HL-60 (cell line): ENCODE measurements at regions not wholly inside any gene's neighbourhood (a gene's known extent, or its start where the extent isn't known, plus 50 kb on each side); places are given as distances from the start of the nearest gene placed in this dataset.

Experiments used
- POLR2AphosphoS5 ChIP-seq: IDR thresholded peaks from 2 replicates; pipeline ENCODE4 v1.6.1; 2012; ENCODE audit warnings: low read depth
- REST ChIP-seq: IDR thresholded peaks from 2 replicates; pipeline ENCODE4 v1.6.1; 2012; ENCODE audit warnings: low read depth; ENCODE audit not compliant: insufficient replicate concordance
- TF ChIP-seq, protein P1 (sequence below): IDR thresholded peaks from one replicate; pipeline ENCODE4 v1.5.1; 2011; ENCODE audit warnings: low read length, control low read depth, inconsistent platforms; ENCODE audit not compliant: insufficient read depth

- TF ChIP-seq REST (no peak), POLR2AphosphoS5 (no peak)
- TF ChIP-seq, protein P1, sequence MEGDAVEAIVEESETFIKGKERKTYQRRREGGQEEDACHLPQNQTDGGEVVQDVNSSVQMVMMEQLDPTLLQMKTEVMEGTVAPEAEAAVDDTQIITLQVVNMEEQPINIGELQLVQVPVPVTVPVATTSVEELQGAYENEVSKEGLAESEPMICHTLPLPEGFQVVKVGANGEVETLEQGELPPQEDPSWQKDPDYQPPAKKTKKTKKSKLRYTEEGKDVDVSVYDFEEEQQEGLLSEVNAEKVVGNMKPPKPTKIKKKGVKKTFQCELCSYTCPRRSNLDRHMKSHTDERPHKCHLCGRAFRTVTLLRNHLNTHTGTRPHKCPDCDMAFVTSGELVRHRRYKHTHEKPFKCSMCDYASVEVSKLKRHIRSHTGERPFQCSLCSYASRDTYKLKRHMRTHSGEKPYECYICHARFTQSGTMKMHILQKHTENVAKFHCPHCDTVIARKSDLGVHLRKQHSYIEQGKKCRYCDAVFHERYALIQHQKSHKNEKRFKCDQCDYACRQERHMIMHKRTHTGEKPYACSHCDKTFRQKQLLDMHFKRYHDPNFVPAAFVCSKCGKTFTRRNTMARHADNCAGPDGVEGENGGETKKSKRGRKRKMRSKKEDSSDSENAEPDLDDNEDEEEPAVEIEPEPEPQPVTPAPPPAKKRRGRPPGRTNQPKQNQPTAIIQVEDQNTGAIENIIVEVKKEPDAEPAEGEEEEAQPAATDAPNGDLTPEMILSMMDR = no peak
Measured at GRCh38 chr4:177185151-177185550, 124.5 kb upstream of the NEIL3 start.
